ENCODE measurements at regions not wholly inside any gene's neighbourhood (a gene's known extent, or its start where the extent isn't known, plus 50 kb on each side); places are given as distances from the start of the nearest gene placed in this dataset.

- DNase-seq (ENCODE audit: low read depth in 4 of 4, low spot score in 2 of 4) = no peak
These were observed 76.8 kb upstream of the GATA2 start for GRCh38 chr3:128569756-128570155.

GRCh38 chr3:128568602-128569490, 75.8 kb upstream of the GATA2 start:
- DNase-seq (ENCODE audit: low read depth in 4 of 4, low spot score in 2 of 4) = no peak

- DNase-seq (ENCODE audit: low read depth in 4 of 4, low spot score in 2 of 4) = no peak
These were observed 74.8 kb upstream of the GATA2 start for GRCh38 chr3:128567705-128568356.

GRCh38 chr3:128567141-128567540, 74.1 kb upstream of the GATA2 start:
- DNase-seq (ENCODE audit: low read depth in 4 of 4, low spot score in 2 of 4) = no peak

- no peak for DNase-seq (ENCODE audit: low read depth in 4 of 4, low spot score in 2 of 4)
These were observed 70.4 kb upstream of the GATA2 start for GRCh38 chr3:128563439-128563838.

- no peak for DNase-seq (ENCODE audit: low read depth in 4 of 4, low spot score in 2 of 4)
These were observed 68.5 kb upstream of the GATA2 start for GRCh38 chr3:128561504-128561903.

GRCh38 chr3:128560768-128561167, 67.8 kb upstream of the GATA2 start:
- no peak for DNase-seq (ENCODE audit: low read depth in 4 of 4, low spot score in 2 of 4)

- DNase-seq (ENCODE audit: low read depth in 4 of 4, low spot score in 2 of 4) = no peak
These were observed 66.7 kb upstream of the GATA2 start for GRCh38 chr3:128559486-128560225.

GRCh38 chr3:128557531-128558280, 64.7 kb upstream of the GATA2 start:
- DNase-seq (ENCODE audit: low read depth in 4 of 4, low spot score in 2 of 4) = no peak

- DNase-seq (ENCODE audit: low read depth in 4 of 4, low spot score in 2 of 4) = no peak
These were observed 63.9 kb upstream of the GATA2 start for GRCh38 chr3:128556907-128557306.

GRCh38 chr3:128556384-128556783, 63.4 kb upstream of the GATA2 start:
- no peak for DNase-seq (ENCODE audit: low read depth in 4 of 4, low spot score in 2 of 4)

GRCh38 chr3:128555841-128556240, 62.8 kb upstream of the GATA2 start:
- no peak for DNase-seq (ENCODE audit: low read depth in 4 of 4, low spot score in 2 of 4)

- no peak for DNase-seq (ENCODE audit: low read depth in 4 of 4, low spot score in 2 of 4)
These were observed 62.3 kb upstream of the GATA2 start for GRCh38 chr3:128555098-128555825.

GRCh38 chr3:128554465-128555097, 61.6 kb upstream of the GATA2 start:
- DNase-seq (ENCODE audit: low read depth in 4 of 4, low spot score in 2 of 4) = no peak

- no peak for DNase-seq (ENCODE audit: low read depth in 4 of 4, low spot score in 2 of 4)
These were observed 61.1 kb upstream of the GATA2 start for GRCh38 chr3:128554100-128554464.

- no peak for DNase-seq (ENCODE audit: low read depth in 4 of 4, low spot score in 2 of 4)
These were observed 60.6 kb upstream of the GATA2 start for GRCh38 chr3:128553560-128553959.

GRCh38 chr3:128551867-128552266, 58.9 kb upstream of the GATA2 start:
- DNase-seq (ENCODE audit: low read depth in 4 of 4, low spot score in 2 of 4) = no peak

GRCh38 chr3:128551451-128551850, 58.5 kb upstream of the GATA2 start:
- DNase-seq (ENCODE audit: low read depth in 4 of 4, low spot score in 2 of 4) = no peak

- no peak for DNase-seq (ENCODE audit: low read depth in 4 of 4, low spot score in 2 of 4)
These were observed 57.6 kb upstream of the GATA2 start for GRCh38 chr3:128550471-128551126.
